Endodermal cell (in vitro differentiated cells): ENCODE measurements at regions not wholly inside any gene's neighbourhood (a gene's known extent, or its start where the extent isn't known, plus 50 kb on each side); places are given as distances from the start of the nearest gene placed in this dataset.

Experiments
- DNase-seq: peaks from one replicate; pipeline ENCODE4 v3.0.0-alpha.2; 2017
- H3K27ac ChIP-seq: 2 replicates; pipeline ENCODE4 v1.5.1; 2013; ENCODE audit warnings: mild to moderate bottlenecking, low read depth, low read length, moderate library complexity
- H3K27me3 ChIP-seq: 2 replicates; pipeline ENCODE4 v1.6.1; 2013; ENCODE audit warnings: mild to moderate bottlenecking, low read length, moderate library complexity; ENCODE audit not compliant: insufficient read depth, control insufficient read depth, poor library complexity, severe bottlenecking
- H3K36me3 ChIP-seq: 2 replicates; pipeline ENCODE4 v1.7.0; 2013; ENCODE audit warnings: mild to moderate bottlenecking, low read length, moderate library complexity; ENCODE audit not compliant: control insufficient read depth, insufficient read depth
- H3K4me1 ChIP-seq: one replicate; pipeline ENCODE4 v1.7.0; 2013; ENCODE audit warnings: low read length; ENCODE audit not compliant: control insufficient read depth, insufficient read depth
- H3K4me3 ChIP-seq: 2 replicates; pipeline ENCODE4 v1.5.1; 2013; ENCODE audit warnings: mild to moderate bottlenecking, low read length, moderate library complexity
- H3K9ac ChIP-seq: 2 replicates; pipeline ENCODE4 v1.6.1; 2013; ENCODE audit warnings: mild to moderate bottlenecking, low read length, moderate library complexity; ENCODE audit not compliant: poor library complexity, severe bottlenecking; ENCODE audit errors: extremely low read depth
- H3K9me3 ChIP-seq: 2 replicates; pipeline ENCODE4 v1.6.1; 2013; ENCODE audit warnings: mild to moderate bottlenecking, low read length, moderate library complexity; ENCODE audit not compliant: control insufficient read depth
- H3K27ac Mint-ChIP-seq: 2 replicates; pipeline ENCODE4 v1.8.0; 2020; ENCODE audit warnings: mixed read lengths
- H3K27me3 Mint-ChIP-seq: 2 replicates; pipeline ENCODE4 v1.8.0; 2021; ENCODE audit warnings: mild to moderate bottlenecking, mixed read lengths; ENCODE audit not compliant: insufficient read depth
- H3K36me3 Mint-ChIP-seq: 2 replicates; pipeline ENCODE4 v1.8.0; 2020; ENCODE audit warnings: low read depth, mixed read lengths
- H3K4me1 Mint-ChIP-seq: 2 replicates; pipeline ENCODE4 v1.8.0; 2020; ENCODE audit warnings: mixed read lengths
- H3K4me3 Mint-ChIP-seq: 2 replicates; pipeline ENCODE4 v1.8.0; 2020; ENCODE audit warnings: mild to moderate bottlenecking, moderate library complexity, mixed read lengths
- H3K9me3 Mint-ChIP-seq: 2 replicates; pipeline ENCODE4 v1.8.0; 2020; ENCODE audit warnings: mild to moderate bottlenecking, mixed read lengths
- WGBS, 2 experiments: methylation state at CpG; one replicate each; pipeline versions ENCODE4 v1.1.5 to v1.1.7; 2013; ENCODE audit warnings: missing lambda C conversion rate in 2 of 2, mixed read lengths in 1 of 2; ENCODE audit not compliant: insufficient coverage in 1 of 2, insufficient read length in 1 of 2; 5-methylcytosine and 5-hydroxymethylcytosine counted together
- TF ChIP-seq, protein P1 (sequence below): fragments of 200-600 bp; sonication (generic); conservative IDR thresholded peaks from 2 replicates; pipeline ENCODE4 v1.5.0; 2021; ENCODE audit warnings: antibody characterized with exemption, mild to moderate bottlenecking

DNA sequence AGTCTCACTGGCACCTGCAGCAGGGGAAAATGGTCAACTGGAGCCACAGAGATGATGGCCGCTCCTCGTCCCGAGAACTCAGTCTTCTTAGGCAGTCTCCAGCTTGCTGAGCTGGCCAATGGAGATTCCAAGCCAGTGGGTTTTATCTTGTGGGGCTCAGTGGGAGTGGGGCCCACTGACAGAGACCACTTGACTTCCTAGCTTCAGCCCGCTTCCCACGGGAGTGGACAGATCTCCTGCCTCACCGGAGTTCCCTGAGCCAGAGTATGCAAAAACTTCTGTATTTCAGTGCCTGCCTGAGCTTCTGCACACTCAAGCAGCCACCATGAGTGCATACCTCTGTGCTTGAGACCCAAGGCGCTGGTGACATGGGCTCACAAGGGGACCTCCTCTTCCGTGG lies 105.8 kb downstream of the ZWINT start:
- Histone ChIP-seq H3K4me3 (no peak overlapping the region), H3K27ac (no peak overlapping the region), H3K9me3 (no peaks in the 10 kb centered on the region), H3K4me1 (no peaks in the 10 kb centered on the region), H3K9ac (no peak overlapping the region), H3K27me3 (peaks cover 42% of the 10 kb centered on the region), H3K36me3 (no peaks in the 10 kb centered on the region)
- 93 to 100% methylated on average over 3 to 8 of the region's 8 CpGs for WGBS, 2 experiments
- Mint-ChIP-seq H3K27ac (no peak overlapping the region), H3K9me3 (no peaks in the 10 kb centered on the region), H3K27me3 (peaks cover 40% of the 10 kb centered on the region), H3K36me3 (no peaks in the 10 kb centered on the region), H3K4me3 (no peak overlapping the region), H3K4me1 (peaks cover 9% of the 10 kb centered on the region)
- no peak for DNase-seq
- TF ChIP-seq, protein P1, sequence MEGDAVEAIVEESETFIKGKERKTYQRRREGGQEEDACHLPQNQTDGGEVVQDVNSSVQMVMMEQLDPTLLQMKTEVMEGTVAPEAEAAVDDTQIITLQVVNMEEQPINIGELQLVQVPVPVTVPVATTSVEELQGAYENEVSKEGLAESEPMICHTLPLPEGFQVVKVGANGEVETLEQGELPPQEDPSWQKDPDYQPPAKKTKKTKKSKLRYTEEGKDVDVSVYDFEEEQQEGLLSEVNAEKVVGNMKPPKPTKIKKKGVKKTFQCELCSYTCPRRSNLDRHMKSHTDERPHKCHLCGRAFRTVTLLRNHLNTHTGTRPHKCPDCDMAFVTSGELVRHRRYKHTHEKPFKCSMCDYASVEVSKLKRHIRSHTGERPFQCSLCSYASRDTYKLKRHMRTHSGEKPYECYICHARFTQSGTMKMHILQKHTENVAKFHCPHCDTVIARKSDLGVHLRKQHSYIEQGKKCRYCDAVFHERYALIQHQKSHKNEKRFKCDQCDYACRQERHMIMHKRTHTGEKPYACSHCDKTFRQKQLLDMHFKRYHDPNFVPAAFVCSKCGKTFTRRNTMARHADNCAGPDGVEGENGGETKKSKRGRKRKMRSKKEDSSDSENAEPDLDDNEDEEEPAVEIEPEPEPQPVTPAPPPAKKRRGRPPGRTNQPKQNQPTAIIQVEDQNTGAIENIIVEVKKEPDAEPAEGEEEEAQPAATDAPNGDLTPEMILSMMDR, result no peak

DNA sequence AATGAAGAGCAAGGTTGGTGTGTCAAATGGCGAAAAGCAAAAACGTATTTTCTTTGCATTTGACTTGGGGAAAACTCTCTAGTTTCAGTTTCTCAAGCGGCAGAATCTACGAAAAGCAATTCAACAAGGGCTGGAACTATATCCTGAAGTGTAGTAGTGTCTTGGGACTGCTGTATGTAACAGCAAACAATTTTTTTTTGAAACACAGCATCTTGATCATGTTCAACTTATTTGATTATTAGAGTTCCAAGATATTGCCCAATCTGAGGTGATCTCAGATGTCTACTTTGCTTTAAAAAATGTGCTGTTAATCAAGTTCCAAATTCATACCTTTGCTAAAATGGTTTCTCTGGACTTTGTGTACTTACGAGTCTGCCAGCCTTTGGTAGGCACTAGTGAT lies 120.6 kb downstream of the ZWINT start:
- Mint-ChIP-seq H3K27ac (no peak overlapping the region), H3K4me1 (no peaks in the 10 kb centered on the region), H3K9me3 (no peaks in the 10 kb centered on the region), H3K27me3 (peaks cover 5% of the 10 kb centered on the region), H3K4me3 (no peak overlapping the region), H3K36me3 (no peaks in the 10 kb centered on the region)
- Histone ChIP-seq H3K4me3 (no peak overlapping the region), H3K4me1 (no peaks in the 10 kb centered on the region), H3K36me3 (no peaks in the 10 kb centered on the region), H3K27ac (no peak overlapping the region), H3K9me3 (no peaks in the 10 kb centered on the region), H3K27me3 (peaks cover 9% of the 10 kb centered on the region), H3K9ac (no peak overlapping the region)
- 89 to 96% methylated on average over 4 to 5 of the region's 5 CpGs for WGBS, 2 experiments
- TF ChIP-seq, protein P1, result no peak
- DNase-seq, result no peak

DNA sequence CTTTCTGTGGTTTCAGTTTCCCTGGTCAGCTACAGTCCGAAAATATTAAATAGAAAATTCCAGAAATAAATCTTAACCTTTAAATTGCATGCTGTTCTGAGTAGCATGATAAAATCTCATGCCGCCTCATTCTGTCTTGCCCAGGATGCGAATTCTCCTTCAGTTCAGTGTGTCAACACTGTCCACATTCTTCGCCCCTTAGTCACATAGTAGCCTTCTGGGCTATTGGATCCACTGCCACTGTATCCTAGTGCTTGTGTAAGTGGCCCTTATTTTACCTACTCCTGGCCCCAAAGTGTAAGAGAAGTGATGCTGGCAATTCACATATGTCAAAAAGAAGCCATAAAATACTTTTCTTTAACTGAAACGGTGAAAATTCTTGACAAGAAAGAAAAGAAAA lies 129.6 kb downstream of the ZWINT start:
- Mint-ChIP-seq H3K4me3 (no peak overlapping the region), H3K9me3 (no peaks in the 10 kb centered on the region), H3K27ac (no peak overlapping the region), H3K27me3 (peaks cover 4% of the 10 kb centered on the region), H3K36me3 (no peaks in the 10 kb centered on the region), H3K4me1 (no peaks in the 10 kb centered on the region)
- H3K9me3 ChIP-seq, result no peaks in the 10 kb centered on the region
- WGBS, 2 experiments, result 75 to 77% methylated on average over 5 of the region's 5 CpGs
- H3K4me3 ChIP-seq, result no peak overlapping the region
- no peaks in the 10 kb centered on the region for H3K36me3 ChIP-seq
- no peak overlapping the region for H3K9ac ChIP-seq
- no peak overlapping the region for H3K27ac ChIP-seq
- TF ChIP-seq, protein P1, result no peak
- H3K4me1 ChIP-seq, result no peaks in the 10 kb centered on the region
- no peaks in the 10 kb centered on the region for H3K27me3 ChIP-seq
- no peak for DNase-seq
